Osteoblast (primary cell): ENCODE measurements at regions not wholly inside any gene's neighbourhood (a gene's known extent, or its start where the extent isn't known, plus 50 kb on each side); places are given as distances from the start of the nearest gene placed in this dataset.

Experiments
- DNase-seq: peaks from one replicate; pipeline ENCODE4 v3.0.0; 2011; ENCODE audit warnings: low spot score, mixed read lengths; ENCODE audit not compliant: insufficient read length; ENCODE audit errors: missing footprints
- H2AFZ ChIP-seq: 2 replicates; pipeline ENCODE4 v1.6.0; 2011; ENCODE audit warnings: mild to moderate bottlenecking, low read length
- H3K27ac ChIP-seq: 2 replicates; pipeline ENCODE4 v1.5.1; 2011; ENCODE audit warnings: mild to moderate bottlenecking, low read depth, low read length, moderate library complexity
- H3K27me3 ChIP-seq: 2 replicates; pipeline ENCODE4 v1.6.0; 2012; ENCODE audit warnings: mild to moderate bottlenecking, control low read depth, inconsistent platforms, low read length, moderate library complexity; ENCODE audit not compliant: insufficient read depth
- H3K36me3 ChIP-seq: 2 replicates; pipeline ENCODE4 v1.5.1; 2011; ENCODE audit warnings: mild to moderate bottlenecking, low read length, control low read depth, moderate library complexity; ENCODE audit not compliant: insufficient read depth
- H3K4me1 ChIP-seq: 2 replicates; pipeline ENCODE4 v1.5.1; 2011; ENCODE audit warnings: mild to moderate bottlenecking, low read length, control low read depth, moderate library complexity; ENCODE audit not compliant: insufficient read depth
- H3K4me2 ChIP-seq: 2 replicates; pipeline ENCODE4 v1.6.0; 2011; ENCODE audit warnings: mild to moderate bottlenecking, low read length; ENCODE audit not compliant: insufficient read depth
- H3K4me3 ChIP-seq: fragments of 200-600 bp; sonication (generic); 3 replicates; pipeline ENCODE4 v1.5.1; 2012; ENCODE audit warnings: mild to moderate bottlenecking, low read length, inconsistent platforms; ENCODE audit not compliant: insufficient read depth
- H3K79me2 ChIP-seq: 2 replicates; pipeline ENCODE4 v1.6.0; 2012; ENCODE audit warnings: mild to moderate bottlenecking, low read length, control low read depth, inconsistent platforms; ENCODE audit not compliant: insufficient read depth
- H3K9me3 ChIP-seq: 2 replicates; pipeline ENCODE4 v1.5.1; 2011; ENCODE audit warnings: low read depth, low read length, control low read depth
- H4K20me1 ChIP-seq: 2 replicates; pipeline ENCODE4 v1.6.0; 2012; ENCODE audit warnings: mild to moderate bottlenecking, low read length, control low read depth; ENCODE audit not compliant: insufficient read depth
- CTCF ChIP-seq: IDR thresholded peaks from 2 replicates; pipeline ENCODE4 v1.5.1; 2011; ENCODE audit warnings: mild to moderate bottlenecking, low read depth, low read length, moderate library complexity; ENCODE audit errors: extremely low read depth

GRCh38 chr16:13702614-13703013 lies 217.3 kb upstream of the ERCC4 start:
- Histone ChIP-seq H3K36me3 (no peaks in the 10 kb centered on the region), H3K4me1 (no peaks in the 10 kb centered on the region), H3K27ac (no peak overlapping the region), H3K27me3 (no peaks in the 10 kb centered on the region), H3K4me3 (no peak overlapping the region), H2AFZ (no peak overlapping the region), H4K20me1 (no peaks in the 10 kb centered on the region), H3K79me2 (no peaks in the 10 kb centered on the region), H3K9me3 (no peaks in the 10 kb centered on the region), H3K4me2 (no peak overlapping the region)
- no peak for TF ChIP-seq CTCF
- DNase-seq = no peak

GRCh38 chr16:13708347-13709120 lies 211.4 kb upstream of the ERCC4 start:
- H3K27me3 ChIP-seq = no peaks in the 10 kb centered on the region
- H3K4me3 ChIP-seq = no peak overlapping the region
- no peak for TF ChIP-seq CTCF
- H3K4me2 ChIP-seq = no peak overlapping the region
- no peaks in the 10 kb centered on the region for H3K36me3 ChIP-seq
- no peaks in the 10 kb centered on the region for H3K9me3 ChIP-seq
- H2AFZ ChIP-seq = no peak overlapping the region
- H3K79me2 ChIP-seq = no peaks in the 10 kb centered on the region
- DNase-seq = no peak
- H3K4me1 ChIP-seq = no peaks in the 10 kb centered on the region
- no peak overlapping the region for H3K27ac ChIP-seq
- H4K20me1 ChIP-seq = no peaks in the 10 kb centered on the region

- H4K20me1 ChIP-seq = no peaks in the 10 kb centered on the region
- H3K4me1 ChIP-seq = no peaks in the 10 kb centered on the region
- no peak overlapping the region for H3K4me2 ChIP-seq
- H3K36me3 ChIP-seq = no peaks in the 10 kb centered on the region
- no peak overlapping the region for H3K4me3 ChIP-seq
- no peaks in the 10 kb centered on the region for H3K79me2 ChIP-seq
- no peak for TF ChIP-seq CTCF
- no peak overlapping the region for H3K27ac ChIP-seq
- H3K9me3 ChIP-seq = no peaks in the 10 kb centered on the region
- DNase-seq = no peak
- no peaks in the 10 kb centered on the region for H3K27me3 ChIP-seq
- H2AFZ ChIP-seq = no peak overlapping the region
These were observed 201.2 kb upstream of the ERCC4 start for GRCh38 chr16:13718748-13719147.

- no peak overlapping the region for H3K4me2 ChIP-seq
- no peaks in the 10 kb centered on the region for H3K36me3 ChIP-seq
- no peak overlapping the region for H3K4me3 ChIP-seq
- H3K9me3 ChIP-seq = no peaks in the 10 kb centered on the region
- no peaks in the 10 kb centered on the region for H3K4me1 ChIP-seq
- no peak overlapping the region for H2AFZ ChIP-seq
- H3K27ac ChIP-seq = no peak overlapping the region
- H4K20me1 ChIP-seq = no peaks in the 10 kb centered on the region
- H3K79me2 ChIP-seq = no peaks in the 10 kb centered on the region
- no peak for TF ChIP-seq CTCF
- DNase-seq = no peak
- H3K27me3 ChIP-seq = no peaks in the 10 kb centered on the region
These were observed 192.0 kb upstream of the ERCC4 start for GRCh38 chr16:13727943-13728342.
